ENCODE measurements at regions not wholly inside any gene's neighbourhood (a gene's known extent, or its start where the extent isn't known, plus 50 kb on each side); places are given as distances from the start of the nearest gene placed in this dataset.
"Not testable (repeated sequence)": the region's sequence is repeated elsewhere in the genome, so short reads cannot be mapped to it uniquely, and the experiment has no call there.

- intact Hi-C loops (cut with DNase I, micrococcal nuclease): no loop called here
- no peak for ATAC-seq
- DNase-seq: no peak
Measured at GRCh38 chr4:158122501-158122900, 50.3 kb downstream of the GASK1B start.

- intact Hi-C loops (cut with DNase I, micrococcal nuclease): no loop called here
- no peak for ATAC-seq
- no peak for DNase-seq
Measured at GRCh38 chr4:158121161-158121579, 51.7 kb downstream of the GASK1B start.

- ATAC-seq; DNase-seq; intact Hi-C loops (cut with DNase I, micrococcal nuclease): not testable (repeated sequence)
Measured at GRCh38 chr4:158120645-158121151, 52.1 kb downstream of the GASK1B start.

- ATAC-seq: no peak
- intact Hi-C loops (cut with DNase I, micrococcal nuclease): no loop called here
- DNase-seq: no peak
Measured at GRCh38 chr4:158112611-158113010, 60.2 kb downstream of the GASK1B start.

GRCh38 chr4:158111241-158111640 lies 61.6 kb downstream of the GASK1B start:
- ATAC-seq (no peak), DNase-seq (no peak)
- intact Hi-C loops (cut with DNase I, micrococcal nuclease): no loop called here

- ATAC-seq (no peak), DNase-seq (no peak)
Measured at GRCh38 chr4:158102904-158103303, 69.9 kb downstream of the GASK1B start.

GRCh38 chr4:158099686-158100085 lies 73.1 kb downstream of the GASK1B start:
- intact Hi-C loops (cut with DNase I, micrococcal nuclease): no loop called here
- no peak for ATAC-seq
- no peak for DNase-seq

More at GRCh38 chr4:158102904-158103303, 69.9 kb downstream of the GASK1B start:
- intact Hi-C loops (cut with DNase I, micrococcal nuclease): no loop called here

- DNase-seq: no peak
- intact Hi-C loops (cut with DNase I, micrococcal nuclease): no loop called here
- ATAC-seq: no peak
Measured at GRCh38 chr4:158098802-158099201, 74.0 kb downstream of the GASK1B start.

GRCh38 chr4:158094413-158095134 lies 78.3 kb downstream of the GASK1B start:
- ATAC-seq (no peak), DNase-seq (no peak)
- intact Hi-C loops (cut with DNase I, micrococcal nuclease): no loop called here

GRCh38 chr4:158090323-158090722 lies 82.5 kb downstream of the GASK1B start:
- intact Hi-C loops (cut with DNase I, micrococcal nuclease): no loop called here
- DNase-seq (no peak), ATAC-seq (no peak)

GRCh38 chr4:158089897-158090296 lies 82.9 kb downstream of the GASK1B start:
- intact Hi-C loops (cut with DNase I, micrococcal nuclease); DNase-seq; ATAC-seq: not testable (repeated sequence)

GRCh38 chr4:158080354-158080753 lies 92.5 kb downstream of the GASK1B start:
- DNase-seq (no peak), ATAC-seq (no peak)
- intact Hi-C loops (cut with DNase I, micrococcal nuclease): no loop called here

- intact Hi-C loops (cut with DNase I, micrococcal nuclease): no loop called here
- DNase-seq: no peak
- ATAC-seq: no peak
Measured at GRCh38 chr4:158079661-158080060, 93.2 kb downstream of the GASK1B start.

- ATAC-seq (no peak), DNase-seq (no peak)
- intact Hi-C loops (cut with DNase I, micrococcal nuclease): no loop called here
Measured at GRCh38 chr4:158077835-158078234, 95.0 kb downstream of the GASK1B start.

GRCh38 chr4:158074851-158075250 lies 98.0 kb downstream of the GASK1B start:
- DNase-seq (no peak), ATAC-seq (no peak)
- intact Hi-C loops (cut with DNase I, micrococcal nuclease): no loop called here

GRCh38 chr4:158071931-158072330 lies 100.9 kb downstream of the GASK1B start:
- no peak for ATAC-seq
- intact Hi-C loops (cut with DNase I, micrococcal nuclease): no loop called here
- DNase-seq: no peak

GRCh38 chr4:158068068-158068467 lies 104.8 kb downstream of the GASK1B start:
- ATAC-seq (no peak), DNase-seq (no peak)
- intact Hi-C loops (cut with DNase I, micrococcal nuclease): no loop called here

GRCh38 chr4:158067646-158068045 lies 105.2 kb downstream of the GASK1B start:
- ATAC-seq: no peak
- no peak for DNase-seq
- intact Hi-C loops (cut with DNase I, micrococcal nuclease): no loop called here

GRCh38 chr4:158065603-158066002 lies 107.2 kb downstream of the GASK1B start:
- DNase-seq: no peak
- intact Hi-C loops (cut with DNase I, micrococcal nuclease): no loop called here
- no peak for ATAC-seq

- intact Hi-C loops (cut with DNase I, micrococcal nuclease): no loop called here
- ATAC-seq: no peak
- DNase-seq: no peak
Measured at GRCh38 chr4:158065176-158065575, 107.6 kb downstream of the GASK1B start.

GRCh38 chr4:158056689-158057245 lies 116.1 kb downstream of the GASK1B start:
- intact Hi-C loops (cut with DNase I, micrococcal nuclease): no loop called here
- no peak for ATAC-seq
- no peak for DNase-seq

Measured in left colon (tissue), 2 donors.